HT1080 (cell line): ENCODE measurements at regions not wholly inside any gene's neighbourhood (a gene's known extent, or its start where the extent isn't known, plus 50 kb on each side); places are given as distances from the start of the nearest gene placed in this dataset.

Source experiments
- DNase-seq: peaks from one replicate; pipeline ENCODE4 v3.0.0-alpha.2; 2015; ENCODE audit warnings: low read depth

GRCh38 chr1:172949096-172949495 is 101.6 kb downstream of the TNFSF18 start:
- DNase-seq: no peak

GRCh38 chr1:172950528-172950927 is 100.2 kb downstream of the TNFSF18 start:
- no peak for DNase-seq

- DNase-seq: no peak
Observed at GRCh38 chr1:172951730-172952365, 98.9 kb downstream of the TNFSF18 start.

GRCh38 chr1:172952516-172952915 is 98.2 kb downstream of the TNFSF18 start:
- DNase-seq: no peak

GRCh38 chr1:172954476-172955150 is 96.1 kb downstream of the TNFSF18 start:
- no peak for DNase-seq

GRCh38 chr1:172955161-172955815 is 95.5 kb downstream of the TNFSF18 start:
- peak; percentile 56 for DNase-seq

GRCh38 chr1:172956871-172957270 is 93.9 kb downstream of the TNFSF18 start:
- no peak for DNase-seq

- no peak for DNase-seq
Observed at GRCh38 chr1:172957491-172957890, 93.2 kb downstream of the TNFSF18 start.

- no peak for DNase-seq
Observed at GRCh38 chr1:172959571-172959970, 91.2 kb downstream of the TNFSF18 start.

GRCh38 chr1:172960019-172960418 is 90.7 kb downstream of the TNFSF18 start:
- DNase-seq: no peak

GRCh38 chr1:172960454-172961208 is 90.1 kb downstream of the TNFSF18 start:
- no peak for DNase-seq

- no peak for DNase-seq
Observed at GRCh38 chr1:172964864-172965263, 85.9 kb downstream of the TNFSF18 start.

GRCh38 chr1:172966844-172967540 is 83.7 kb downstream of the TNFSF18 start:
- peak; percentile 64 for DNase-seq

- no peak for DNase-seq
Observed at GRCh38 chr1:172967936-172968335, 82.8 kb downstream of the TNFSF18 start.

GRCh38 chr1:172969611-172970010 is 81.1 kb downstream of the TNFSF18 start:
- no peak for DNase-seq

GRCh38 chr1:172970186-172970585 is 80.6 kb downstream of the TNFSF18 start:
- DNase-seq: peak; percentile 84

- no peak for DNase-seq
Observed at GRCh38 chr1:172971241-172971640, 79.5 kb downstream of the TNFSF18 start.

- DNase-seq: no peak
Observed at GRCh38 chr1:172972258-172972657, 78.5 kb downstream of the TNFSF18 start.

GRCh38 chr1:172973424-172973823 is 77.3 kb downstream of the TNFSF18 start:
- no peak for DNase-seq

GRCh38 chr1:172976222-172977041 is 74.3 kb downstream of the TNFSF18 start:
- DNase-seq: peak; percentile 81
